GM12878 (cell line): ENCODE measurements at regions not wholly inside any gene's neighbourhood (a gene's known extent, or its start where the extent isn't known, plus 50 kb on each side); places are given as distances from the start of the nearest gene placed in this dataset.

Experiments used
- ATF7 ChIP-seq: fragments of 450-650 bp; IDR thresholded peaks from 2 replicates; pipeline ENCODE4 v1.6.1; 2016; ENCODE audit warnings: low read depth, mild to moderate bottlenecking
- CTCF ChIP-seq, 3 experiments: IDR thresholded peaks in 2 of 3; conservative IDR thresholded peaks in 1 of 3; 2 replicates each; pipeline ENCODE4 v1.5.1; 2011; ENCODE audit warnings: low read depth in 3 of 3, low read length in 3 of 3, mild to moderate bottlenecking in 3 of 3, control low read depth in 2 of 3, moderate library complexity in 2 of 3, inconsistent platforms in 1 of 3, mixed read lengths in 1 of 3; ENCODE audit not compliant: control insufficient read depth in 2 of 3, insufficient read depth in 1 of 3; ENCODE audit errors: extremely low read depth in 1 of 3
- E2F4 ChIP-seq: IDR thresholded peaks from 2 replicates; pipeline ENCODE4 v1.6.1; 2012; ENCODE audit warnings: low read depth, low read length, improper control_type of control experiment
- EP300 ChIP-seq, 2 experiments: fragments of 150-350 bp in 1 of 2; IDR thresholded peaks; 2 replicates each; pipeline ENCODE4 v1.6.1; 2011 to 2012; ENCODE audit warnings: low read depth in 2 of 2, low read length in 2 of 2, borderline replicate concordance in 1 of 2, improper control_type of control experiment in 1 of 2, inconsistent platforms in 1 of 2; ENCODE audit not compliant: control insufficient read depth in 1 of 2
- EZH2 ChIP-seq: IDR thresholded peaks from 2 replicates; pipeline ENCODE4 v1.6.1; 2012; ENCODE audit warnings: low read depth, mild to moderate bottlenecking, control low read depth, inconsistent platforms, low read length, borderline replicate concordance; ENCODE audit not compliant: control insufficient read depth
- FOS ChIP-seq: IDR thresholded peaks from 3 replicates; pipeline ENCODE4 v1.6.1; 2011; ENCODE audit warnings: borderline replicate concordance; ENCODE audit not compliant: insufficient read length; ENCODE audit errors: extremely low read depth
- JUND ChIP-seq: IDR thresholded peaks from 2 replicates; pipeline ENCODE4 v1.6.1; 2012; ENCODE audit warnings: low read depth, mild to moderate bottlenecking, low read length, improper control_type of control experiment, moderate library complexity
- MEF2A ChIP-seq: IDR thresholded peaks from 2 replicates; pipeline ENCODE4 v1.6.1; 2011; ENCODE audit warnings: low read depth, mild to moderate bottlenecking, low read length, moderate library complexity; ENCODE audit not compliant: insufficient read depth
- POLR2AphosphoS5 ChIP-seq: IDR thresholded peaks from 2 replicates; pipeline ENCODE4 v1.6.1; 2011; ENCODE audit warnings: mild to moderate bottlenecking, low read length, inconsistent platforms
- RAD21 ChIP-seq: IDR thresholded peaks from 2 replicates; pipeline ENCODE4 v1.6.1; 2011; ENCODE audit warnings: mild to moderate bottlenecking, low read depth, low read length, moderate library complexity; ENCODE audit not compliant: insufficient read depth
- RCOR1 ChIP-seq: conservative IDR thresholded peaks from 2 replicates; pipeline ENCODE4 v1.6.1; 2012; ENCODE audit warnings: low read depth, low read length, improper control_type of control experiment
- REST ChIP-seq: IDR thresholded peaks from 2 replicates; pipeline ENCODE4 v1.6.1; 2012; ENCODE audit warnings: mild to moderate bottlenecking, low read depth, low read length
- SREBF2 ChIP-seq: IDR thresholded peaks from 2 replicates; pipeline ENCODE4 v1.6.1; 2012; ENCODE audit warnings: mild to moderate bottlenecking, low read length

- TF ChIP-seq REST, result no peak
- no peak for TF ChIP-seq POLR2AphosphoS5
- no peak for TF ChIP-seq SREBF2
- TF ChIP-seq FOS, result no peak
- TF ChIP-seq RAD21, result no peak
- TF ChIP-seq JUND, result no peak
- no peak for TF ChIP-seq EP300 (IDR thresholded peaks at IDR 0.05; ENCODE audit: borderline replicate concordance in 1 of 2, control insufficient read depth in 1 of 2, low read depth in 2 of 2, low read length in 2 of 2)
- no peak for TF ChIP-seq RCOR1
- TF ChIP-seq E2F4, result no peak
- TF ChIP-seq ATF7, result no peak
- no peak for TF ChIP-seq MEF2A
- no peak for TF ChIP-seq EZH2
- no peak for TF ChIP-seq CTCF (IDR thresholded peaks at IDR 0.05 in 2 of 3, conservative IDR thresholded peaks at IDR 0.05 in 1 of 3; ENCODE audit: control insufficient read depth in 2 of 3, extremely low read depth in 1 of 3, insufficient read depth in 1 of 3, low read depth in 3 of 3, low read length in 3 of 3)
These were observed 302.9 kb downstream of the LMO7 start for GRCh38 chr13:75938811-75939560.
